GM21825 (cell line): ENCODE measurements at regions not wholly inside any gene's neighbourhood (a gene's known extent, or its start where the extent isn't known, plus 50 kb on each side); places are given as distances from the start of the nearest gene placed in this dataset.

ENCODE experiments used
- ATAC-seq: cut with Tn5 transposase; IDR thresholded peaks from one replicate; pipeline ENCODE4 v1.9.1; 2021; ENCODE audit warnings: mild to moderate bottlenecking, moderate library complexity; ENCODE audit not compliant: unreplicated experiment

DNA sequence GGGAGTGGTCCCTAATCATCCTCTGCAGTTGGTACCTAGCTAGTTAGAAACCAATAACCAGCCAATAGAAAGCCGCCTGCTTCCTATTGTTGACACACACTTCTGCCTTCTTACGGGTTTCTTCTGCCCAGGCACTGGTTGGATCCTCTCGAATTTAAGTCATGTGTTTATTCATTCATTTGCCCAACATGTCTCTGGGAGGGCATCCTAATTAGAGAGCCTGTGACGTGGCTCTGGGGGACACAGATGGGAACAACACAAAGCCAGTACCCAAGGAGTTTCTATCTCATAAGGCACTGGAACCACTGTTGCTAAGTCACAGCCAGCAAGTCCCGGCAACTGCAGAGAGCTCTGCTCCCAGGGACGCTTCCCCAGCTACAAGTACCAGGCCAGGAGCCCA is 300.7 kb upstream of the TNRC6C start:
- no peak for ATAC-seq

DNA sequence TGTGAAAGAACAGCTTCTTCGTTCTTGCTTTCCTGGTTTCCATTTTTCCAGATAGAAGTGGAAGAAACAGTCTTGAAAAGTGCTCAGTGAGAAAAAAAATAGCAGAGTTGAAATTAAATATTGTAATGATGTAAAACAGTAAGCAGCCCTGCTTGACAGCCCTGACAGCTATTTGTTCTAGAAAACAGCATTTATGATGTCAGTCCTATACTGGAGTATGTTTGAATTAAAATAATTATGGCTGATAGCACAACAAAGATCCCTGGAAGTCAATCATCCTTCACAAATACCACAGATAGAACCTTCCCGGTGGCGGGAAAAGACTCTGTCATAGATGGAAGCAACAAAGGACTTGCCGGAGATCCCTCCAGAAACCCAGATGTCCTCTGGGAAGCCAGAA is 298.0 kb upstream of the TNRC6C start:
- ATAC-seq: no peak

DNA sequence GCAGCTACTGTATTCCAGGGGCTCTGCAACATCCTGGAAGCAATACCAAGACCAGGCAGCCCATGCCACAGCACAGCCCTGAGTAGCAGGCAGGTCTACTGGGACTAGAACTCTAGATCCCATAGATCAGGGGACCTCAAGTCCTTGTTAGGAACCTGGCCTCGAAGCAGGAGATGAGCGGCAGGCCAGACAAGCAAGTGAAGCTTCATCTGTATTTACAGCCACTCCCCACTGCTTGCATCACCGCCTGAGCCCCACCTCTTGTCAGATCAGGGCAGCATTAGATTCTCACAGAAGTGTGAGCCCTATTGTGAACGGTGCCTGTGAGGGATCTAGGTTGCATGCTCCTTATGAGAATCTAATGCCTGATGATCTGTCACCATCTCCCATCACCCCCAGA is 295.7 kb upstream of the TNRC6C start:
- no peak for ATAC-seq

DNA sequence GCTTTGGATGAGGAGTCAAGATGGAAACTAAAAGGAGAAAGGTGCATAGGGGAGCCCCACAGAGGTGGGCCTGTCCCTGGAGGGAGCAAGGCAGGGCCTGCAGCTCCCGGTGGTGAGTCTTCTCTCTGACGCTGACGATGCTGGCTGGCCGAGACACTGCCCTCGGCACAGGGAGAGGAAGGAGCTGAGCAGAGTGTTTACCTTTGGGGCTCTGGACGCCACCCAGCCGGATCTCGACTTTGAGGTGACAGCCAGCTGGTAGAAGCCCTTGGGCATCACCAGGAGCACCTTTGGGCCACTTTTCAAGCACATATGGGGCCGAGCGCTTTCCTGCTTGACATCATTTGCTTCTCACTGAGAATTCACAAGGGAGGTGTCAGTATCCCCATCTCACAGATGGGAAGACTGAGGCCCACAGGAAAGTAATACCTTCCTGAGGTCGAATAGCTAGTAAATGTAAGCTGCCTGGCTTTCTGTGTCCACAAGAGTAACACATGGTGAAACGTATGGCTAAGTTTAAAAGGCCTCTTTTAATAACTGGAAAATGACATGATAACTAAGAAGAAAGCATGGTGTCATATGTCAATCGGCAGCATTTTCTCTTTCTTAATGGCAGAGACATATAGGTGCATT is 294.3 kb upstream of the TNRC6C start:
- ATAC-seq: no peak

DNA sequence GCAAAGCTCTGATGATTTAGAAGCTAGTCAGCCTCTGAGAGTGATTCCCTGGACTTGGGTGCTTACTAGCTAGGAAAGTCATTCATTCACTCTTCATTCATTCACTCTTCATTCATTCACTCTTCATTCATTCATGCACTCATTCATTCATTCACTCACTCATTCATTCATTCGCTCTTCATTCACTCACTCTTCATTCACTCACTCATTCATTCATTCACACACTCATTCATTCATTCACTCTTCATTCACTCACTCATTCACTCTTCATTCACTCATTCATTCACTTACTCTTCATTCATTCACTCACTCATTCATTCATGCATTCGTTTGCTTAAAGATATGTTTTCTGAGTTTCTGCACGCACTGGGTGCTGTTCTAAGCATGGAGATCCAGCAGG is 292.7 kb upstream of the TNRC6C start:
- no peak for ATAC-seq

DNA sequence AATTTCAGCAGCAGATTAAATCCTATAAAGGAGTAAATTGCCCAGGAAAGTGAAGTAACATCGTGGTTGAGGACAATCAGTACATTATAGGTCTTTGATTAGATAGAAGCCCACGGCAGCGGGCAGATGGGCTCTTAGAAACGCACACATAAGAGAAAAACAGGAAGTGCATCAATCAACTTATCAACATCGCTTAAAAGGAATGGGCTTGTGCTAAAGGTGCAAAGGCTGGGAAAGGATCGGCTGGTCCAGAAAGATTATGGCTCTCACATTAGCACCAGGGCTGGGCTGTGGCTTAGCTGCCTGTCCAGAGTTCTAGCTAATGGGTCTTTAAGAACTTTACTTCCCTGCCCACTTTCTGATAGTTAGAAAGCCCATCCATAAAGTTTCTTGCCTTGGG is 292.0 kb upstream of the TNRC6C start:
- no peak for ATAC-seq

DNA sequence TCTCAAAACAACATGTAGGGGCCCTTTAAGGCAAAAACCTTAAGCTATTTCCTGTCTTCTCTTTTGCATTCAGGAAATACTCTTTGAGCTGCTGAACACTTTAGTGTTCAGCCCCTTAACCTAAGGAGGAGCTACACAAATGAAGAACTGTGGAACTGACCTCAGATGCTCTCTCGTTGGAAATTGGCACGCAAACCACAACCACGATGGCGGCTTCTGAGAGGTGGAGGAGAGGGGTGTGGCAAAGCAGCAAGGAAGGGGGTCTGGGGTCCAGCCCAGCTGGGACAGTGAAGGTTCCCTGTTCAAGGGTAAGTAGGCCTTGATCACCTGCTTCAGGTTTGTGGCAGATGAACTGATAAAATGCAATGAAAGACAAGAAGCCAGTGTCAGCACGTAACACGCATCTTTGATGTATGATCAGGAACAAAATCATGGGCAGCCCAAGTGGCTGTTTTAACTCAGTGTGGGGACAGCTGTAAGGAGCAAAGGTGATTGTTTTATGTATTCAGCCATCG is 291.6 kb upstream of the TNRC6C start:
- ATAC-seq: no peak

DNA sequence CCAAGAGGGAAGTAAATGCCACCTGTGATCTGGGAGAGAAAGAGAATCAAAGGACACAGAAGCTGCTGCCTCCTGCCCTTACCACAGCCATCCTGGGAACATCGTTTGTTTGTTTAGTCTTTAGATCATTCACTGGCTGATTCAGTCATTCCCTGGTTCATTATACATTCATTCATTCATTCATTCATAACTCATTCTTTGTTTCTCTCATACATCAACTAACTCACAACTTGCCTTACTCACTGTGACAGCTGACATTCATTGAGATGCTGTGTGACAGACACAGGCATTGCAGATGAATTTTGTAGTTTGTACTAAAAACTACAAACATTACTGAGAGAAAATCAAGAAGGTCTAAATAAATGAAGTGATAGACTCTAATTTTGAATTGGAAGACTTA is 291.0 kb upstream of the TNRC6C start:
- ATAC-seq: no peak

DNA sequence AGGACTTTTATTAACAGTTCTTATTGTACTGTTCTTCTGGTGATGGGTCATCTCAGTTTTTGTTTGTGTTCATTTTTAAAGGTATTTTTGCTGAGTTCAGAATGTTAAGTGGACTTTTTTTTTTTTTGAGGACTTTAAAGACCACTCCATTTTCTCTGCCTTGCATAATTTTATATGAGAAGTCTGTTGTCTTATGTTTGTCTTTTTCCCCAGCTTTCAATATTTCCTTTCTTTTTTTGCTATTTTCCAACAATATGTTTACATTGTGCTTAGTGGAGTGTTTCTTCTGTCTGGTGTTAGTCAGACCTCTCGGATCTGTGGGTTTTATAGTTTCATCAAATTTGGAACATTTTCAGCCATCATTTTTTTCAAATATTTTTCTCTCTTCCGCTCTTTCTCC is 290.0 kb upstream of the TNRC6C start:
- no peak for ATAC-seq

DNA sequence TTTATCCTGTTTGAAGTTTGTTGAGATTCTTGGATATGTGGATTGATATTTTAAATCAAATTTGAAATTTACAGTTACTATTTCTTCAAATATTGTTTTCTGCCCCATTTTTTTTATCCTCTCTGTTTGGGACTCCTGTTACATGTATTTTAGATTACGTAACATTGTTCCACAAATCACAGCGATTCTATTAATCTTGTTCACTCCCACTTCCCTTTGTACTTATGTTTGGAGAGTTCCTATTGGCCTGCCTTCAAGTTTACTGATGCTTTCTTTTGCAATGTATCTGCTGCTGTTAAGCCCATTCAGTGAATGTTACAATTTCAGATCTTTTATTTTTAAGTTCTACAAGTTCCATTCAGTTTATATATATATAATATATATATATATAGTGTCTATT is 288.3 kb upstream of the TNRC6C start:
- no peak for ATAC-seq

DNA sequence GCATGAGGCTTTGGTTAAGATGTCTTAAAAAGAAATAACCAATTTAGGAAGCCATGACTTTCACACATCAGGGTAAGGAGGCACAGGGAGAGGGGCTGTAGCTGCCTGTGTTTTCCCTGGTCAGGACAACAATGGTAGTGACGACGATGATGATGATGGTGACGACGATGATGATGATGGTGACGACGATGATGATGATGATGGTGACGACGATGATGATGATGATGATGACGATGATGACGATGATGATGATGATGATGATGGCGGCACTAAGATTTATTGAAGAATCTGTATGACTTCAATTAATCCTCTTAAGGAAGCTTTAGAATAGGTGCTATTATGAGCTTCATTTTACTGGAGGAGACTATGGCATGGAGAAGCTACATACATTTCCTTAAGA is 284.1 kb upstream of the TNRC6C start:
- ATAC-seq: no peak

DNA sequence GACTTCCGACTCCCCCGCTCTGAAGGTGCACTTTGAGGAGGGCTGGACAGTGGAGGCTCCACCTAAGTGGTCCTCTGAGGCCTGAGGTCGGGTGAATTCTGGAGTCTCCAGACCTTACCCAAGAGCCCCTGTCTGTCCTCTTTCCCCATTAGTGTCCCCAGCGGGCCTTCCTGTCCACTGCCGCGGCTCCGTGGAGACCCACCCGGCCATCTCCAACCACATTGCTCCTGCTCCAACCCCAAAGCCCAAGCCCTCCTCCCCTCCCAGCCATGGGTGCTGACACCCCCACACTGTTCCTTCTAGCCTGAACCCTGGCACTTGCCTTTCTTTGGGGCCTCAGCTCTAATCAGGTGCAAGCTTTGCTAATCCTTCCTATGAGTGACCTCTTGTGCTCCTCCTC is 283.1 kb upstream of the TNRC6C start:
- no peak for ATAC-seq

DNA sequence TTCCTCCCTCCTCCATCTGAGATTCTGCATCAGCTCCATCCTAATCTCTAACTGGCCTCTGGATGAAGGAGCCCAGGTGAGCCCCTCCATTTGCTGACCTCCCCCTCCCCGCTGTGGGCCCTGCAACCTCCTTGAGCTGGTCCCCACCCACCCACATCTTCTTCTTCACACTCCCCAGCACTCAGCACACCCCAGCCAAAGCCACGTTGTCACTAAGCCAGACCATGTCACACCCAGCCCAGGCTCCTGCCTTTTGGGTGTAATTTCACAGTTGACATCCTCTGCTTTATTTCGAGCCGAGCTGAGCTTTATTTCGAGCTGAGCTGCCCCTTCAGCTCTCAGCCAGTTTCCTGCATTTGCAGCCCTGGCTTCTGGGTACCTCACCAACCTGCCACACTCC is 282.7 kb upstream of the TNRC6C start:
- no peak for ATAC-seq

DNA sequence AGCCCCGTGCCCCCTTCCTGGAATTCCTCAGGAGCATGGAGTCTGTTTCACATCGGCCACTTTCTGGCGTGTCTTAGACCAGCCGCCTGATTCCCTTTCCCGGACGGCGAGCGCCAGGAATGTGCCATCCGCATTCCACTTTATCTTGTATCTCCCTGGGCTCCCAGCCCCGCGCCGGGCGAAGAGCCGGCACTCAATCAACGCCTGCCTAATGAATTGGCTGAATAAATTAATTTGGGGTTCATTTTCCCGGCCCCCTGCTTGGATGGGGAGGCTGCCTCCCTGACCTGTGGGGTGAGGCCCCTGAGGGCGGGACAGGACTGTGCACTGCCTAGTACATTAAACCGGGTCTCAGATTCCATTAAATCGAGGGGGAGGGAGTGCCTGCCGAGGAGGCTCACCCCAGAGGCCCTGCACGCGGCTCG is 282.3 kb upstream of the TNRC6C start:
- ATAC-seq: no peak

DNA sequence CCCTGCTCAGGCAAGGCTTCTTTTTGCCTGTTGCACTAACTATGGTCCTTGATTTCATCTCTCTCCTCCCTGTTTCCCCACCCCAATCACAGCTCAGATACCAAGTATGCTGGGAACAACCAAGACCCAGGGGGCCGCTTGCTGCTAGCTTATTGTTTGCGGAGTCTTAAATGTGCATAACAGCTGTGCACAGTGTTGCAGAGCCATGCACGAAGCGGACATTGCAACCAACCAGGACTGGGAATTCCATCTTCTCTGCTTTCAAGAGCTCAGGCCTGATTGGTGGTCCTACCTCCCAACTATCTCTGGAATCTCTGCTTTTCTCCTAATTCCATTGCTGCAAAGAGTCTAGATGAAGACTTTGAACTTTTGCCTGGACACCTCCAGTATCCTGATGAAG is 281.3 kb upstream of the TNRC6C start:
- ATAC-seq: no peak

DNA sequence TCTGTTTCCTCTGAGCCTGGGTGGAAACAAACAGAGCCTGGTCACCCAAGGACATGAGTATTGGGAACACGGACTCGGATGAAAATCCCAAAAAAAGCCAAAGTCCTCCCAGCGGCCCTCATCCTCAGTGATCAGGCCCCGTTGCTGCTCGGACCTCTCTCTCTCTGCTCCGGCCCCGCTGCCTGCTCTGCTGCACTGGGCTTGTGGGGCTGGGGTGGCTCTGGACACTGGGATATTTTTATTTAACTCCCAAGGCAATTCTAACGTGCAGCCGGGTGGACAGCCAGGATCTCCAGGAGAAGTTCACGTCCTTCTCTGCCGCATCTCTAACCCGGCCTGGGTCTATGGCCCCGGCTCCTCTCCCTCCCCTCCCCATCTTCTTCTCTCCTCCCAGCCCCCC is 280.9 kb upstream of the TNRC6C start:
- no peak for ATAC-seq

DNA sequence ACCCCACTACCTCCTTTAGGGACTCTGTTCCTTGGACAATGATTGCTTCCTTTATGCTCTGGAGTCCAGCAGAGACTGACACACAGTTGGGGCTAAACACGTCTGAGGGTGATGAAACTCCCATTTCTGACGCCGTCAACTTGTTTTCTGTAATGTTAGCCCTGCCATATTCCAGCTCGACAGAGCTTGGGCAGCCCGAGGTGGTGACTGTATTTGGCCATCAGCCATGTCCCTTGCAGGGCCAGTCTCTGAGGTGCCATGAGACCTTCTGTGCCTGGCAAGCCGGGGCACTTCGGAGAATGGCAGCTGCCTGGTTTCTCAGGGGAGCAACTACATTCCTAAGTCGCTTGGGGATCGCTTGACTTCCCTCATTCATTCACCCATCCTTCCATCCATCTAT is 278.9 kb upstream of the TNRC6C start:
- ATAC-seq: no peak

DNA sequence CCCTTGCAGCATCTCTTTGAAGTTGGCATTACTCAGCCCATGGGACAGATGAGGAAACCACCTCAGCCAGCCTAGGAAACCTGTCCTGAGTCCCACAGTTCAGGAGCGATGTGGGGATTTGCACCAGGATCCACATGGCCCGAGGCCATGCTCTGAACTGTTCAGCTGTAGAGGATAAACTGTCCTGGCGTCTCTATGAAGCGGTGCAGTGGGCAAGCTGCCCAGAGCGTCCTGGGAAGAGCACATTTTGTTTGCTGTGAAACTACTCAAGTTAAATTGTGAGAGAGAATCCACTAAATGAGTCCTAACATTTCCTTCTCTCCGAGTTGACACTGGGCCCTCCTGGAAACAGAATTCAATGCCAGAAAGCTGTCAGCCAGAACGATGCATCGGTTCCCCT is 276.6 kb upstream of the TNRC6C start:
- ATAC-seq: no peak

DNA sequence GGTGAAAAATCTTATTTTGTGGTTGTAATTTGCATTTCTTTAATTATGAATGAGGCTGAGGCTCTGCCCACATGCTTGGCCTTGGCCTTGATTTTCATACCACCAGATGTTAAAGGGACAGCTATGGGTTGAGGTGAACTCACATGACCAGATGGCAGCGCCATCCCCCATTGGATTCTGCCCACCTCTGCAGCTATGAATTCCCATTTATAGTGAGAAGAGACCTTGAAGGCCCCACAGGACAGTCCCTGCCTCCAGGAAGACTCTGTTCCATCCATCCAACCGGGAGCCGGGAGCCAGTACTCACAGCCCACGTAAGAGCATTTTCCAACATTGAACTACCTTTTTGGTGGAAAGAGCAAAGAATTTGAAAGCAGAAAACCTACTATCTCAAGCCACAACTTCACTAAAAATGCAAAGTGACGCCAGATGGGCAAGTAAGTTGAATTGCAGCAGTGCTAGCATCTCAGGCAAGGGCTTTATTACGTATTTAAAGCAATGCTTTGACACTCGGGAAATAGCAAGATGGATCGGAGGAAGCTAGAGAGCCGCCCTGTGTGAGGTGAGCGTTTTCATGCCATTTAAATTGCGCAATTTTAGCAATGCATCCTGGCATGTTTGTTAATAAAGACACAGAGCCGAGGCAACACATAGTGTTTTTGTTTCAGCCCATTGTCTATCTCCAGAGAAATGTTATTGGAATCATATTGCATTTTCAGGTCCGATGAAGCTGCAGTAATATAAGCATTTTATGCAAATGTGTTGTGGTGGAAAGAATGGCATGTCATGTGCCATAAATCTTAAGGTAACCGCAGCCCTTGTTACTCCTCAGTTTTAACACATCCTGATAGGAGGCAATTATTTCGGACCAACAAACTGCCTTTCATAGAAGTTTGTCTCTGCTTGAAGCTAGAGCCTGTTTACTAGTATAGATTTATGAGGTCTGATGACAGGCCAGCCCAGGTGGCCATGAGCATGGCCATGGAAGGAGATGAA is 273.4 kb upstream of the TNRC6C start:
- ATAC-seq: no peak

DNA sequence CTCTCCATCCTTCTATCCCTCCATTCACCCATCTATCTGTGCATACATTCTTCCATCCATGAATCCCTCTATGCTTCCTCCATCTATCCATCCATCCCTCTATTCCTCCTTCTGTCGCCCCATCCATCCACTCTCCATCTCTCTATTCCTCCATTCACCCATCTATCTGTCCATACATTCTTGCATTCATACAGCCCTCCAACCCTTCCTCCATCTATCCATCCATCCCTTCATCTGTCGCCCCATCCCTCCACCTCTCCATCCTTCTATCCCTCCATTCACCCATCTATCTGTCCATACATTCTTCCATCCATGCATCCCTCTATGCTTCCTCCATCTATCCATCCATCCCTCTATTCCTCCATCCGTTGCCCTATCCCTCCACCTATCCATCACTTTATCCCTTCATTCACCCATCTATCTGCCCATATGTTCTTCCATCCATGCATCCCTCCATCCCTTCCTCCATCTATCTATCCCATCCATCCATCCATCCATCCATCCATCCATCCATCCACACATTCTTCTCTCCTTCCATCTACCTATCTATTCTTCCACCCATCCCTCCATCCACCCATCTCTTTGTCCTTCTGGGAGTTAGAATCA is 272.5 kb upstream of the TNRC6C start:
- no peak for ATAC-seq

DNA sequence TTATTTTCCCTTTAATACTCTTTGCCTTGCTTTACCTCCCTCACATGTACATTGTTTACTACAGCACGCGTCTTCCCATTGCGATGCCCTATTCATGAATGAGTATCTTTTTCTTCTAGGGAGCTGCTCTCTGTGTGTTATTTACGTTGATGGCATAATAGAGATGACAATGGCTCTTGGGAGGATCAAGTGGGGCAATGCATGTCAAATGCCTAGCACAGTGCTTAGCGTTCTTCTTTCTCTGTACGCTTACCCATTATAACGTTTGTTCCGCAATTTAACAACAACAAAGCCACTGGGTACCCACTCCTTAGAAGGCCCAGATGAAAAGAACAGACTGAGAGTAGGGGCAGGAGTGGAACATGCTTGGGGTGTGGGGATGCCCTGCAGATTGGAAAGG is 271.6 kb upstream of the TNRC6C start:
- ATAC-seq: no peak

DNA sequence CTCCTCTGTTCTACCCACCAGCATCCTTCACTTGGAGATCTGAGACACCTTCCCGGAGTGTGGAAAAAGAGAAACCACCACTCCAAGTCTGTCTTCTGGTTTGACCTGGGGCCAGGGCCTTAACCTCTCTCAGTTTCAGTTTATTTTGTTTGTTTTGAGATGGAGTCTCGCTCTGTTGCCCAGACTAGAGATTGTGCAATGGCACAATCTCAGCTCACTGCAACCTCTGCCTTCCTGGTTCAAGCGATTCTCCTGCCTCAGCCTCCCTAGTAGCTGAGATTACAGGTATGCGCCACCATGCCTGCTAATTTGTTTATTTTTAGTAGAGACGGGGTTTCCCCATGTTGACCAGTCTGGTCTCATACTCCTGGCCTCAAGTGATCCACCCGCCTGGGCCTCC is 271.1 kb upstream of the TNRC6C start:
- ATAC-seq: no peak
